Caco-2 (cell line): ENCODE measurements at regions not wholly inside any gene's neighbourhood (a gene's known extent, or its start where the extent isn't known, plus 50 kb on each side); places are given as distances from the start of the nearest gene placed in this dataset.

ENCODE experiments used
- BruUV-seq: library from RNA; stranded (reverse); fragments of 400-500 nt; replicated peaks from 2 replicates; lab custom pipeline; 2021; lab: Mats Ljungman, UMichigan
- CTCF ChIA-PET: fragments of 300-600 bp; sonication (Branson Sonifier 250); formaldehyde crosslinking; loops from one replicate; lab custom pipeline; 2022; ENCODE audit warnings: antibody characterized with exemption; lab: Charles Lee
- POLR2A ChIA-PET: fragments of 300-600 bp; sonication (Branson Sonifier 250); formaldehyde crosslinking; loops from one replicate; lab custom pipeline; 2022; ENCODE audit warnings: antibody characterized with exemption; lab: Charles Lee
- DNase-seq, 2 experiments: peaks; one replicate each; pipeline versions ENCODE4 v3.0.0 to v3.0.0-alpha.2; 2020 to 2022
- H3K27me3 ChIP-seq: replicated peaks from 2 replicates; pipeline ENCODE4 v1.6.0; 2011; ENCODE audit warnings: low read length; ENCODE audit not compliant: control insufficient read depth, insufficient read depth
- H3K36me3 ChIP-seq: 2 replicates; pipeline ENCODE4 v1.5.1; 2011; ENCODE audit warnings: low read length; ENCODE audit not compliant: control insufficient read depth, insufficient read depth
- H3K4me1 ChIP-seq: fragments of 250-450 bp; sonication (Bioruptor Pico); 2 replicates; pipeline ENCODE4 v1.5.1; 2020; ENCODE audit warnings: mild to moderate bottlenecking
- H3K4me3 ChIP-seq: 2 replicates; pipeline ENCODE4 v1.5.1; 2011; ENCODE audit warnings: low read depth, mild to moderate bottlenecking, control low read depth, low read length
- H3K9me3 ChIP-seq: fragments of 250-450 bp; sonication (Bioruptor Pico); 2 replicates; pipeline ENCODE4 v1.5.1; 2020; ENCODE audit warnings: mild to moderate bottlenecking, moderate library complexity
- H3K27ac Mint-ChIP-seq: one replicate; pipeline ENCODE4 v1.8.0; 2022; ENCODE audit warnings: mixed read lengths; ENCODE audit not compliant: unreplicated experiment
- H3K27me3 Mint-ChIP-seq: one replicate; pipeline ENCODE4 v1.8.0; 2022; ENCODE audit warnings: mixed read lengths; ENCODE audit not compliant: insufficient read depth, unreplicated experiment
- H3K36me3 Mint-ChIP-seq: one replicate; pipeline ENCODE4 v1.8.0; 2022; ENCODE audit warnings: mild to moderate bottlenecking, mixed read lengths; ENCODE audit not compliant: insufficient read depth, unreplicated experiment
- H3K4me1 Mint-ChIP-seq: one replicate; pipeline ENCODE4 v1.8.0; 2022; ENCODE audit warnings: low read depth, mixed read lengths; ENCODE audit not compliant: unreplicated experiment
- H3K4me3 Mint-ChIP-seq: one replicate; pipeline ENCODE4 v1.8.0; 2022; ENCODE audit warnings: mild to moderate bottlenecking, moderate library complexity, mixed read lengths; ENCODE audit not compliant: unreplicated experiment
- H3K9me3 Mint-ChIP-seq: one replicate; pipeline ENCODE4 v1.8.0; 2022; ENCODE audit warnings: mixed read lengths; ENCODE audit not compliant: unreplicated experiment
- intact Hi-C: fragments of 100-400 bp; cut with micrococcal nuclease; formaldehyde crosslinking; loops from one replicate; pipeline ENCODE4 v1.10.0; 2022; ENCODE audit not compliant: unreplicated experiment
- TF ChIP-seq, protein P1 (sequence below), 2 experiments: fragments of 200-600 bp in 1 of 2; IDR thresholded peaks; 1 replicate in 1 of 2; 2 replicates in 1 of 2; pipeline versions ENCODE4 v1.5.1 to v1.8.0; 2011 to 2022; ENCODE audit warnings: antibody characterized with exemption in 1 of 2, control low read depth in 1 of 2, inconsistent platforms in 1 of 2, low read depth in 1 of 2, low read length in 1 of 2, mild to moderate bottlenecking in 1 of 2, moderate library complexity in 1 of 2; ENCODE audit not compliant: insufficient read depth in 1 of 2, severe bottlenecking in 1 of 2, unreplicated experiment in 1 of 2

GRCh38 chrX:21171181-21171580, 203.0 kb upstream of the CNKSR2 start:
- Mint-ChIP-seq H3K4me3 (no peak overlapping the region), H3K36me3 (no peaks in the 10 kb centered on the region), H3K27ac (no peak overlapping the region), H3K9me3 (no peaks in the 10 kb centered on the region), H3K27me3 (no peaks in the 10 kb centered on the region), H3K4me1 (no peaks in the 10 kb centered on the region)
- Histone ChIP-seq H3K36me3 (no peaks in the 10 kb centered on the region), H3K9me3 (no peaks in the 10 kb centered on the region), H3K4me1 (peaks cover 21% of the 10 kb centered on the region), H3K4me3 (no peak overlapping the region), H3K27me3 (no peaks in the 10 kb centered on the region)
- no peak for DNase-seq
- BruUV-seq, result no TSS peak
- intact Hi-C loops, result no loop called here
- TF ChIP-seq, protein P1, sequence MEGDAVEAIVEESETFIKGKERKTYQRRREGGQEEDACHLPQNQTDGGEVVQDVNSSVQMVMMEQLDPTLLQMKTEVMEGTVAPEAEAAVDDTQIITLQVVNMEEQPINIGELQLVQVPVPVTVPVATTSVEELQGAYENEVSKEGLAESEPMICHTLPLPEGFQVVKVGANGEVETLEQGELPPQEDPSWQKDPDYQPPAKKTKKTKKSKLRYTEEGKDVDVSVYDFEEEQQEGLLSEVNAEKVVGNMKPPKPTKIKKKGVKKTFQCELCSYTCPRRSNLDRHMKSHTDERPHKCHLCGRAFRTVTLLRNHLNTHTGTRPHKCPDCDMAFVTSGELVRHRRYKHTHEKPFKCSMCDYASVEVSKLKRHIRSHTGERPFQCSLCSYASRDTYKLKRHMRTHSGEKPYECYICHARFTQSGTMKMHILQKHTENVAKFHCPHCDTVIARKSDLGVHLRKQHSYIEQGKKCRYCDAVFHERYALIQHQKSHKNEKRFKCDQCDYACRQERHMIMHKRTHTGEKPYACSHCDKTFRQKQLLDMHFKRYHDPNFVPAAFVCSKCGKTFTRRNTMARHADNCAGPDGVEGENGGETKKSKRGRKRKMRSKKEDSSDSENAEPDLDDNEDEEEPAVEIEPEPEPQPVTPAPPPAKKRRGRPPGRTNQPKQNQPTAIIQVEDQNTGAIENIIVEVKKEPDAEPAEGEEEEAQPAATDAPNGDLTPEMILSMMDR (IDR thresholded peaks at IDR 0.05; ENCODE audit: insufficient read depth in 1 of 2, low read depth in 1 of 2, low read length in 1 of 2, severe bottlenecking in 1 of 2, unreplicated experiment in 1 of 2), result no peak
- ChIA-PET CTCF (no interaction called here), POLR2A (no interaction called here)

DNA sequence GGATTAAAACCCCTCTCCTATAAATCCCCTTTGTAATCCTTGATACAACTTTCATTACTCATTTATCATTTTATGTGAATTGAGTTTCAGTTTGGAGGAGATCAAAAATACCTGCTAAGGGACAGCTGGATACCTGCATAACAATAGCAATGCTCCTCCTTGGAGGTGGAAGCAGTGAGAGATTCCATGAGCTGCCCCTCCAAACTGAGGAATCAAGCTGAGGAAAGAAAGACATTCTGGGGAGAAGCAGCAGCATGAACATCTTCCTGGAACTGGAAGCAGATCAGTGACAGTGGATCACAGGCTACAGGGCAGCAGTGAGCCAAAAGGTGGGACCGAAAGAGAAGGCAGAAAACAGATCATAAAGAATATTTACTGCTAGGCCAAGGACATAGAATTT, 199.8 kb upstream of the CNKSR2 start:
- H3K4me3 ChIP-seq, result no peak overlapping the region

DNA sequence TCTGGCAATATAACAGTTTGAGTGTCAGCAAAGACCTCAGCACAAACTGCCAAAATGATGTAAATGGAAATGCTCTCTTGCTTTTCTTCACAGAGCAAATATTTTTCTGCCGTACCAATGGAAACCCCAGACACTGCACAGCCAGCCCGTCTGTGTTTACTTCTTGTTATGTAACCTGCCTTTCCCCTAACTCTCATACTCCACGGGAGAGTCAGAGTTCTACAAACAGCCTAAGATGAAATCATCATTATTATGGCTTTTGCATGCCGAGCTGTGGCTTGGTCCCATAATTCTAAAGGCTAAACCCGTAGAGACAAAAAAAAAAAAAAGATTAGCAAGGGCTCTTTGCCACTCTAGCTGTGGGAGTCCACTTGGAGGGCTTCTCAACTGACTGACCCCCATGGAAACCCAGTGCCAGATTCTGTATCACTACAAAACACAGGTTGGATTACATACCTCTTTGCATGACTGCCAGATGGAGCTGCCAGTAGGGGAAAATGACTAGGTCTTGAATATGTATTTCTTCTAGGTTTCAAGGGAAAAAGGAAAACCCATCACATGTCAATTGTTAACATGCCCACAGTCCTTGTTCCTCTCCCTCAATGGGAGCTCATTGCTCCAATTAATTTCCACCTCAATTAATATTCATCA, 197.2 kb upstream of the CNKSR2 start:
- intact Hi-C loops, result no loop called here
- POLR2A ChIA-PET, result no interaction called here
- Mint-ChIP-seq H3K4me1 (no peaks in the 10 kb centered on the region), H3K36me3 (no peaks in the 10 kb centered on the region), H3K9me3 (no peaks in the 10 kb centered on the region), H3K27me3 (no peaks in the 10 kb centered on the region), H3K27ac (no peak overlapping the region), H3K4me3 (no peak overlapping the region)
- Histone ChIP-seq H3K36me3 (no peaks in the 10 kb centered on the region), H3K4me3 (no peak overlapping the region), H3K9me3 (no peaks in the 10 kb centered on the region), H3K4me1 (no peaks in the 10 kb centered on the region), H3K27me3 (no peaks in the 10 kb centered on the region)
- CTCF ChIA-PET, result no interaction called here
- BruUV-seq, result no TSS peak
- DNase-seq, result no peak
- TF ChIP-seq, protein P1 (IDR thresholded peaks at IDR 0.05; ENCODE audit: insufficient read depth in 1 of 2, low read depth in 1 of 2, low read length in 1 of 2, severe bottlenecking in 1 of 2, unreplicated experiment in 1 of 2), result no peak

More for the DNA sequence above, 199.8 kb upstream of the CNKSR2 start:
- DNase-seq, result no peak
- Histone ChIP-seq H3K27me3 (no peaks in the 10 kb centered on the region), H3K36me3 (no peaks in the 10 kb centered on the region), H3K9me3 (no peaks in the 10 kb centered on the region), H3K4me1 (no peaks in the 10 kb centered on the region)
- H3K9me3 Mint-ChIP-seq, result no peaks in the 10 kb centered on the region
- POLR2A ChIA-PET, result no interaction called here
- BruUV-seq, result no TSS peak
- H3K4me1 Mint-ChIP-seq, result no peaks in the 10 kb centered on the region
- H3K27ac Mint-ChIP-seq, result no peak overlapping the region
- intact Hi-C loops, result no loop called here
- H3K36me3 Mint-ChIP-seq, result no peaks in the 10 kb centered on the region
- no peaks in the 10 kb centered on the region for H3K27me3 Mint-ChIP-seq
- H3K4me3 Mint-ChIP-seq, result no peak overlapping the region
- TF ChIP-seq, protein P1 (IDR thresholded peaks at IDR 0.05; ENCODE audit: insufficient read depth in 1 of 2, low read depth in 1 of 2, low read length in 1 of 2, severe bottlenecking in 1 of 2, unreplicated experiment in 1 of 2), result no peak
- CTCF ChIA-PET, result no interaction called here
